HepG2 (cell line): ENCODE measurements at regions not wholly inside any gene's neighbourhood (a gene's known extent, or its start where the extent isn't known, plus 50 kb on each side); places are given as distances from the start of the nearest gene placed in this dataset.

Source experiments
- ATAC-seq: fragments of 200-7000 bp; cut with Tn5 transposase; 3 replicates; pipeline ENCODE4 v1.9.1; 2020; ENCODE audit warnings: mild to moderate bottlenecking, moderate library complexity
- BruUV-seq: library from RNA; stranded (reverse); fragments of 400-500 nt; replicated peaks from 2 replicates; lab custom pipeline; 2021; lab: Mats Ljungman, UMichigan
- CTCF ChIA-PET: fragments of 300-600 bp; formaldehyde crosslinking; extraction: SDS; loops from one replicate; lab custom pipeline; 2021; ENCODE audit warnings: low total read pairs, inconsistent platforms, low intra/inter-chr PET ratio; lab: Yijun Ruan, JAX
- POLR2A ChIA-PET: fragments of 350-600 bp; sonication (Branson Sonifier 250); formaldehyde crosslinking; loops from one replicate; lab custom pipeline; 2020; ENCODE audit warnings: antibody characterized with exemption, inconsistent platforms; lab: Yijun Ruan, JAX
- DNase-seq: peaks from one replicate; pipeline ENCODE4 v3.0.0-alpha.2; 2015; ENCODE audit warnings: low spot score
- FAIRE-seq: peaks from 3 replicates; lab custom pipeline; 2011; peaks lifted over from hg19 to GRCh38; lab: Jason Lieb, UNC
- H2AFZ ChIP-seq: one replicate; pipeline ENCODE4 v1.6.1; 2011; ENCODE audit warnings: low read length, inconsistent platforms
- H3K27ac ChIP-seq: fragments of 300-600 bp; 3 replicates; pipeline ENCODE4 v1.8.0; 2011; ENCODE audit warnings: mixed run types, mild to moderate bottlenecking, mixed read lengths, low read length, inconsistent platforms; ENCODE audit not compliant: insufficient read depth; ENCODE audit errors: extremely low read length
- H3K27me3 ChIP-seq, 2 experiments: fragments of 200-600 bp in 1 of 2; 2 replicates in 1 of 2; 3 replicates in 1 of 2; pipeline versions ENCODE4 v1.6.0 to v1.8.0; 2011; ENCODE audit warnings: low read length in 2 of 2, mild to moderate bottlenecking in 2 of 2, moderate library complexity in 2 of 2, inconsistent platforms in 1 of 2; ENCODE audit not compliant: insufficient read depth in 2 of 2, control insufficient read depth in 1 of 2
- H3K36me3 ChIP-seq, 2 experiments: fragments of 200-600 bp in 1 of 2; replicated peaks in 1 of 2; 2 replicates in 1 of 2; 3 replicates in 1 of 2; pipeline versions ENCODE4 v1.5.1 to v1.8.0; 2011; ENCODE audit warnings: low read length in 2 of 2, inconsistent platforms in 1 of 2; ENCODE audit not compliant: insufficient read depth in 2 of 2, control insufficient read depth in 1 of 2
- H3K4me1 ChIP-seq: 2 replicates; pipeline ENCODE4 v1.5.1; 2012; ENCODE audit warnings: low read length, inconsistent platforms; ENCODE audit not compliant: insufficient read depth
- H3K4me2 ChIP-seq: 2 replicates; pipeline ENCODE4 v1.6.0; 2011; ENCODE audit warnings: low read depth, low read length, inconsistent platforms
- H3K4me3 ChIP-seq, 3 experiments: fragments of 200-600 bp in 1 of 3; sonication (generic), shearing (Covaris generic) in 1 of 3; replicated peaks in 1 of 3; 2 replicates each; pipeline ENCODE4 v1.5.1; 2011 to 2016; ENCODE audit warnings: low read length in 3 of 3, inconsistent platforms in 2 of 3, low read depth in 2 of 3, mild to moderate bottlenecking in 2 of 3, control low read depth in 1 of 3, mixed read lengths in 1 of 3; ENCODE audit not compliant: insufficient read depth in 1 of 3
- H3K79me2 ChIP-seq: one replicate; pipeline ENCODE4 v1.6.1; 2011; ENCODE audit warnings: low read length, inconsistent platforms; ENCODE audit not compliant: insufficient read depth
- H3K9ac ChIP-seq: 2 replicates; pipeline ENCODE4 v1.6.0; 2011; ENCODE audit warnings: mild to moderate bottlenecking, low read depth, low read length, inconsistent platforms; ENCODE audit not compliant: insufficient read depth
- H3K9me3 ChIP-seq: 2 replicates; pipeline ENCODE4 v1.5.1; 2012; ENCODE audit warnings: mild to moderate bottlenecking, low read length
- H4K20me1 ChIP-seq: 2 replicates; pipeline ENCODE4 v1.6.0; 2011; ENCODE audit warnings: inconsistent platforms, mild to moderate bottlenecking, low read length, moderate library complexity; ENCODE audit not compliant: insufficient read depth
- ARNTL ChIP-seq: sonication (generic); formaldehyde crosslinking; IDR thresholded peaks from 2 replicates; pipeline ENCODE4 v1.4.0; 2020; ENCODE audit warnings: mild to moderate bottlenecking, missing genetic modification reagents
- ATF7-NPFF ChIP-seq: sonication (generic); formaldehyde crosslinking; IDR thresholded peaks from 2 replicates; pipeline ENCODE4 v1.8.1; 2023; ENCODE audit warnings: mild to moderate bottlenecking, low read depth, missing genetic modification reagents, moderate library complexity
- CENPX ChIP-seq: sonication (generic); formaldehyde crosslinking; IDR thresholded peaks from 2 replicates; pipeline ENCODE4 v1.9.0; 2021; ENCODE audit warnings: mild to moderate bottlenecking, missing genetic modification reagents, moderate library complexity
- CTCF ChIP-seq: sonication (generic); formaldehyde crosslinking; IDR thresholded peaks from 2 replicates; pipeline ENCODE4 v1.5.0; 2020; ENCODE audit warnings: mild to moderate bottlenecking, missing genetic modification reagents, moderate library complexity
- HIVEP1 ChIP-seq: sonication (generic); formaldehyde crosslinking; IDR thresholded peaks from 2 replicates; pipeline ENCODE4 v1.4.0; 2020; ENCODE audit warnings: mild to moderate bottlenecking, missing genetic modification reagents
- HNF1A ChIP-seq, 2 experiments: sonication (generic) in 1 of 2; formaldehyde crosslinking in 1 of 2; IDR thresholded peaks; 2 replicates each; pipeline versions ENCODE4 v1.4.0 to v1.6.1; 2016 to 2020; ENCODE audit warnings: borderline replicate concordance in 1 of 2, low read depth in 1 of 2, mild to moderate bottlenecking in 1 of 2, missing genetic modification reagents in 1 of 2
- MIER2 ChIP-seq: IDR thresholded peaks from 2 replicates; pipeline ENCODE4 v1.6.1; 2016; ENCODE audit warnings: missing biosample characterization, missing genetic modification reagents
- RFX1 ChIP-seq: fragments of 450-650 bp; IDR thresholded peaks from 2 replicates; pipeline ENCODE4 v1.6.1; 2017
- SMC3 ChIP-seq: IDR thresholded peaks from 2 replicates; pipeline ENCODE4 v1.6.1; 2011; ENCODE audit warnings: low read length, improper control_type of control experiment
- STAG1 ChIP-seq: sonication (generic); formaldehyde crosslinking; IDR thresholded peaks from 2 replicates; pipeline ENCODE4 v1.4.0; 2020; ENCODE audit warnings: missing genetic modification reagents
- ZMAT3 ChIP-seq: sonication (generic); formaldehyde crosslinking; conservative IDR thresholded peaks from 2 replicates; pipeline ENCODE4 v1.7.0; 2021; ENCODE audit warnings: missing genetic modification reagents
- ZNF337 ChIP-seq: sonication (generic); formaldehyde crosslinking; IDR thresholded peaks from 2 replicates; pipeline ENCODE4 v1.5.1; 2020; ENCODE audit warnings: missing genetic modification reagents, low read depth, mild to moderate bottlenecking, borderline replicate concordance
- ZNF652 ChIP-seq: IDR thresholded peaks from 2 replicates; pipeline ENCODE4 v1.6.1; 2016; ENCODE audit warnings: low read depth, borderline replicate concordance
- ZNF747 ChIP-seq: sonication (generic); formaldehyde crosslinking; IDR thresholded peaks from 2 replicates; pipeline ENCODE4 v1.8.1; 2023; ENCODE audit warnings: missing genetic modification reagents, mild to moderate bottlenecking, borderline replicate concordance
- ZNF883 ChIP-seq: sonication (generic); formaldehyde crosslinking; IDR thresholded peaks from 2 replicates; pipeline ENCODE4 v1.5.1; 2020; ENCODE audit warnings: mild to moderate bottlenecking, missing genetic modification reagents; ENCODE audit errors: not compliant biosample characterization
- WGBS: methylation state at CpG from one replicate; pipeline ENCODE4 v1.1.6; 2017; ENCODE audit warnings: low lambda C conversion rate; 5-methylcytosine and 5-hydroxymethylcytosine counted together
- in situ Hi-C: cut with HindIII; loops from 2 replicates; pipeline ENCODE4 v1.10.0; 2017; ENCODE audit warnings: low pct_unique_long_range_greater_than_20kb; ENCODE audit not compliant: extremely low pct_ligation_motif_present
- intact Hi-C: fragments of 100-400 bp; cut with micrococcal nuclease; formaldehyde crosslinking; loops from one replicate; pipeline ENCODE4 v1.10.0; 2022; ENCODE audit not compliant: unreplicated experiment

GRCh38 chr2:150610670-150611279, 123.3 kb upstream of the RND3 start:
- H3K79me2 ChIP-seq: no peaks in the 10 kb centered on the region
- H3K4me3 ChIP-seq: no peak overlapping the region
- no peak overlapping the region for H3K4me2 ChIP-seq
- no peaks in the 10 kb centered on the region for H4K20me1 ChIP-seq
- H3K27ac ChIP-seq: no peak overlapping the region
- intact Hi-C loops (loop anchor here (1.0 to 2.0 kb wide), 2 partner anchors 628 to 1013 kb away; no protein-coding TSS in a partner anchor), in situ Hi-C loops (loop anchor here (5.0 kb wide), 1 partner anchor 1013 kb away; no protein-coding TSS in a partner anchor)
- H3K9ac ChIP-seq: no peak overlapping the region
- no peak for TF ChIP-seq ARNTL (CRISPR knock-in tag)
- TF ChIP-seq HIVEP1 (CRISPR knock-in tag): no peak
- no peak for TF ChIP-seq MIER2
- TF ChIP-seq STAG1 (CRISPR knock-in tag): peak; percentile 68
- no peak for TF ChIP-seq ZMAT3 (CRISPR knock-in tag)
- no peak for TF ChIP-seq HNF1A (IDR thresholded peaks at IDR 0.05; ENCODE audit: low read depth)
- no peak for TF ChIP-seq HNF1A (CRISPR knock-in tag; IDR thresholded peaks at IDR 0.05; ENCODE audit: borderline replicate concordance)
- TF ChIP-seq ZNF337 (CRISPR knock-in tag): no peak
- no peak for TF ChIP-seq ATF7-NPFF (CRISPR knock-in tag)
- no peak for TF ChIP-seq ZNF747 (CRISPR knock-in tag)
- TF ChIP-seq CTCF (CRISPR knock-in tag): peak; percentile 71
- TF ChIP-seq CENPX (CRISPR knock-in tag): no peak
- no peak for TF ChIP-seq RFX1
- TF ChIP-seq SMC3: peak; percentile 62
- TF ChIP-seq ZNF652 (CRISPR knock-in tag): no peak
- TF ChIP-seq ZNF883 (CRISPR knock-in tag): no peak
- no peaks in the 10 kb centered on the region for H3K27me3 ChIP-seq
- 5% methylated on average over 6 of the region's 6 CpGs for WGBS
- DNase-seq (peak; percentile 19), ATAC-seq (peak; percentile 90), FAIRE-seq (peak; percentile 83)
- H3K9me3 ChIP-seq: no peaks in the 10 kb centered on the region
- ChIA-PET CTCF (interaction anchor here (2.8 kb wide), 1 partner anchor 1014 kb away, joined by 8 read pairs; no protein-coding TSS in a partner anchor), POLR2A (no interaction called here)
- no peaks in the 10 kb centered on the region for H3K36me3 ChIP-seq
- no TSS peak for BruUV-seq
- no peaks in the 10 kb centered on the region for H3K4me1 ChIP-seq
- H2AFZ ChIP-seq: no peak overlapping the region
